ENCODE measurements at regions not wholly inside any gene's neighbourhood (a gene's known extent, or its start where the extent isn't known, plus 50 kb on each side); places are given as distances from the start of the nearest gene placed in this dataset.
"Not testable (repeated sequence)": the region's sequence is repeated elsewhere in the genome, so short reads cannot be mapped to it uniquely, and the experiment has no call there.

GRCh38 chr2:49861821-49862220, 707.5 kb upstream of the FSHR start:
- H3K27ac Mint-ChIP-seq: no peak overlapping the region
- DNase-seq (ENCODE audit: low spot score in 2 of 2) (no peak), ATAC-seq (ENCODE audit: low read depth) (no peak)
- H3K9me3 Mint-ChIP-seq: peaks cover 3% of the 10 kb centered on the region
- no peaks in the 10 kb centered on the region for H3K36me3 Mint-ChIP-seq
- no peak overlapping the region for H3K4me3 Mint-ChIP-seq
- H3K4me1 Mint-ChIP-seq: no peaks in the 10 kb centered on the region
- H3K27me3 Mint-ChIP-seq: no peaks in the 10 kb centered on the region

- Mint-ChIP-seq H3K9me3 (peaks cover 5% of the 10 kb centered on the region), H3K4me1 (no peaks in the 10 kb centered on the region), H3K27me3 (no peaks in the 10 kb centered on the region), H3K4me3 (no peak overlapping the region), H3K36me3 (no peaks in the 10 kb centered on the region), H3K27ac (no peak overlapping the region)
- ATAC-seq (ENCODE audit: low read depth) (no peak), DNase-seq (ENCODE audit: low spot score in 2 of 2) (no peak)
Observed at GRCh38 chr2:49860834-49861233, 706.5 kb upstream of the FSHR start.

GRCh38 chr2:49860170-49860569, 705.9 kb upstream of the FSHR start:
- Mint-ChIP-seq H3K9me3 (peaks cover 5% of the 10 kb centered on the region), H3K27me3 (no peaks in the 10 kb centered on the region), H3K4me3 (no peak overlapping the region), H3K36me3 (no peaks in the 10 kb centered on the region), H3K4me1 (no peaks in the 10 kb centered on the region), H3K27ac (no peak overlapping the region)
- ATAC-seq (ENCODE audit: low read depth) (no peak), DNase-seq (ENCODE audit: low spot score in 2 of 2) (no peak)

- Mint-ChIP-seq H3K36me3 (no peaks in the 10 kb centered on the region), H3K4me3 (no peak overlapping the region), H3K27ac (no peak overlapping the region), H3K4me1 (no peaks in the 10 kb centered on the region), H3K9me3 (peaks cover 5% of the 10 kb centered on the region), H3K27me3 (no peaks in the 10 kb centered on the region)
- DNase-seq (ENCODE audit: low spot score in 2 of 2) (no peak), ATAC-seq (ENCODE audit: low read depth) (no peak)
Observed at GRCh38 chr2:49858657-49859056, 704.3 kb upstream of the FSHR start.

GRCh38 chr2:49858113-49858490, 703.8 kb upstream of the FSHR start:
- Mint-ChIP-seq H3K4me3 (no peak overlapping the region), H3K36me3 (no peaks in the 10 kb centered on the region), H3K9me3 (peaks cover 5% of the 10 kb centered on the region), H3K27me3 (no peaks in the 10 kb centered on the region), H3K4me1 (no peaks in the 10 kb centered on the region), H3K27ac (no peak overlapping the region)
- DNase-seq (ENCODE audit: low spot score in 2 of 2) (no peak), ATAC-seq (ENCODE audit: low read depth) (no peak)

- no peak for DNase-seq (ENCODE audit: low spot score in 2 of 2)
- H3K9me3 Mint-ChIP-seq: peaks cover 5% of the 10 kb centered on the region
- no peak overlapping the region for H3K27ac Mint-ChIP-seq
- H3K27me3 Mint-ChIP-seq: no peaks in the 10 kb centered on the region
- no peaks in the 10 kb centered on the region for H3K4me1 Mint-ChIP-seq
- H3K36me3 Mint-ChIP-seq: no peaks in the 10 kb centered on the region
- ATAC-seq (ENCODE audit: low read depth): no peak
- no peak overlapping the region for H3K4me3 Mint-ChIP-seq
Observed at GRCh38 chr2:49857371-49858112, 703.2 kb upstream of the FSHR start.

GRCh38 chr2:49845671-49846070, 691.4 kb upstream of the FSHR start:
- no peak overlapping the region for H3K4me3 Mint-ChIP-seq
- DNase-seq (ENCODE audit: low spot score in 2 of 2): no peak
- no peaks in the 10 kb centered on the region for H3K27me3 Mint-ChIP-seq
- no peak for ATAC-seq (ENCODE audit: low read depth)
- H3K27ac Mint-ChIP-seq: no peak overlapping the region
- H3K36me3 Mint-ChIP-seq: no peaks in the 10 kb centered on the region
- no peaks in the 10 kb centered on the region for H3K4me1 Mint-ChIP-seq
- H3K9me3 Mint-ChIP-seq: peaks cover 1% of the 10 kb centered on the region

- Mint-ChIP-seq H3K27ac (no peak overlapping the region), H3K9me3 (no peaks in the 10 kb centered on the region), H3K4me3 (no peak overlapping the region)
Observed at GRCh38 chr2:49845021-49845420, 690.7 kb upstream of the FSHR start.

GRCh38 chr2:49844113-49844512, 689.8 kb upstream of the FSHR start:
- not testable (repeated sequence) for H3K27ac Mint-ChIP-seq; DNase-seq (ENCODE audit: low spot score in 2 of 2); H3K27me3 Mint-ChIP-seq; H3K4me1 Mint-ChIP-seq; H3K4me3 Mint-ChIP-seq; H3K9me3 Mint-ChIP-seq; H3K36me3 Mint-ChIP-seq; ATAC-seq (ENCODE audit: low read depth)

More at GRCh38 chr2:49845021-49845420, 690.7 kb upstream of the FSHR start:
- H3K27me3 Mint-ChIP-seq: no peaks in the 10 kb centered on the region
- ATAC-seq (ENCODE audit: low read depth): no peak
- H3K36me3 Mint-ChIP-seq: no peaks in the 10 kb centered on the region
- no peaks in the 10 kb centered on the region for H3K4me1 Mint-ChIP-seq
- DNase-seq (ENCODE audit: low spot score in 2 of 2): no peak

GRCh38 chr2:49843314-49843713, 689.0 kb upstream of the FSHR start:
- no peaks in the 10 kb centered on the region for H3K27me3 Mint-ChIP-seq
- H3K4me3 Mint-ChIP-seq: no peak overlapping the region
- no peaks in the 10 kb centered on the region for H3K4me1 Mint-ChIP-seq
- H3K27ac Mint-ChIP-seq: no peak overlapping the region
- no peak for ATAC-seq (ENCODE audit: low read depth)
- no peaks in the 10 kb centered on the region for H3K36me3 Mint-ChIP-seq
- no peak for DNase-seq (ENCODE audit: low spot score in 2 of 2)
- H3K9me3 Mint-ChIP-seq: no peaks in the 10 kb centered on the region

- ATAC-seq (ENCODE audit: low read depth): no peak
- H3K9me3 Mint-ChIP-seq: no peaks in the 10 kb centered on the region
- no peaks in the 10 kb centered on the region for H3K4me1 Mint-ChIP-seq
- no peaks in the 10 kb centered on the region for H3K27me3 Mint-ChIP-seq
- H3K27ac Mint-ChIP-seq: no peak overlapping the region
- no peaks in the 10 kb centered on the region for H3K36me3 Mint-ChIP-seq
- no peak overlapping the region for H3K4me3 Mint-ChIP-seq
- DNase-seq (ENCODE audit: low spot score in 2 of 2): no peak
Observed at GRCh38 chr2:49840428-49840975, 686.2 kb upstream of the FSHR start.

- no peak overlapping the region for H3K4me3 Mint-ChIP-seq
- ATAC-seq (ENCODE audit: low read depth): no peak
- DNase-seq (ENCODE audit: low spot score in 2 of 2): no peak
Observed at GRCh38 chr2:49839818-49840217, 685.5 kb upstream of the FSHR start.

GRCh38 chr2:49837561-49838293, 683.4 kb upstream of the FSHR start:
- Mint-ChIP-seq H3K36me3 (no peaks in the 10 kb centered on the region), H3K9me3 (peaks cover 1% of the 10 kb centered on the region), H3K27me3 (no peaks in the 10 kb centered on the region), H3K27ac (no peak overlapping the region), H3K4me3 (no peak overlapping the region), H3K4me1 (no peaks in the 10 kb centered on the region)
- ATAC-seq (ENCODE audit: low read depth): no peak
- DNase-seq (ENCODE audit: low spot score in 2 of 2): no peak

More at GRCh38 chr2:49839818-49840217, 685.5 kb upstream of the FSHR start:
- Mint-ChIP-seq H3K27me3 (no peaks in the 10 kb centered on the region), H3K4me1 (no peaks in the 10 kb centered on the region), H3K9me3 (no peaks in the 10 kb centered on the region), H3K36me3 (no peaks in the 10 kb centered on the region), H3K27ac (no peak overlapping the region)

- peaks cover 1% of the 10 kb centered on the region for H3K9me3 Mint-ChIP-seq
- H3K36me3 Mint-ChIP-seq: no peaks in the 10 kb centered on the region
- DNase-seq (ENCODE audit: low spot score in 2 of 2) (no peak), ATAC-seq (ENCODE audit: low read depth) (no peak)
- no peaks in the 10 kb centered on the region for H3K4me1 Mint-ChIP-seq
- H3K27me3 Mint-ChIP-seq: no peaks in the 10 kb centered on the region
- no peak overlapping the region for H3K27ac Mint-ChIP-seq
- H3K4me3 Mint-ChIP-seq: no peak overlapping the region
Observed at GRCh38 chr2:49836017-49836416, 681.7 kb upstream of the FSHR start.

Data from memory B cell (primary cell).